ENCODE measurements at regions not wholly inside any gene's neighbourhood (a gene's known extent, or its start where the extent isn't known, plus 50 kb on each side); places are given as distances from the start of the nearest gene placed in this dataset.

DNA sequence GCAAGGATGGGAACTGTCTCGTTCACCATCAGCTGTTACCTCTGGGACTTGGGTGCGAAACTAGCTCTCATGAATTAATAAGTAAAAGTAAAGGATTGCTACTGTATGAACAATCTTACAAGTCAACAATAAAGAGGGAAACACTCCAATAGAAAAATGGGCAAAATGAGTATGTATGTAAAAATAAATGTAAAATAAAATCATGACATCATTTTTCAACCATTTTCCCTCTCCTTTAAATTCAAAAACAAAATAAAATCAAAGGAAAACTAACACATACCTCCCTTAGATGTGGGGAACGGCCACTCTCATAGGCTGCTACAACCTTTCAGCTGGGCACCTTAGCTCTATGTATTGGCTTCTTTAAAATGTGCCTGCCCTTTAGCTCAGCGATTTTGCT lies 389.7 kb upstream of the ARID1B start:
- Histone ChIP-seq H3K4me3 (ENCODE audit: low read length) (no peak overlapping the region), H3F3A (ENCODE audit: insufficient read depth, low read length, poor library complexity, severe bottlenecking) (no peaks in the 10 kb centered on the region), H3K9me2 (ENCODE audit: insufficient read depth, low read length) (no peaks in the 10 kb centered on the region), H3K36me3 (ENCODE audit: insufficient read depth, low read length) (no peaks in the 10 kb centered on the region), H3K4me2 (ENCODE audit: low read length) (no peak overlapping the region), H2AFZ (ENCODE audit: low read depth, low read length) (no peak overlapping the region), H4K20me1 (ENCODE audit: insufficient read depth) (no peaks in the 10 kb centered on the region), H3K9me3 (ENCODE audit: low read length) (no peaks in the 10 kb centered on the region), H3K27me3 (ENCODE audit: insufficient read depth, low read depth, low read length) (no peaks in the 10 kb centered on the region), H3K9ac (ENCODE audit: low read length) (no peak overlapping the region), H3K27ac (ENCODE audit: low read length) (no peak overlapping the region), H3K79me2 (replicated peaks; ENCODE audit: insufficient read depth, low read length) (no peaks in the 10 kb centered on the region)
- TF ChIP-seq CTCF (IDR thresholded peaks at IDR 0.05; ENCODE audit: poor library complexity, severe bottlenecking) (no peak), RAD21 (conservative IDR thresholded peaks at IDR 0.05) (no peak), EZH2 (IDR thresholded peaks at IDR 0.05; ENCODE audit: borderline replicate concordance, insufficient read depth, low read length, poor library complexity, severe bottlenecking) (no peak), SMC3 (conservative IDR thresholded peaks at IDR 0.05; ENCODE audit: poor library complexity) (no peak), MXI1 (conservative IDR thresholded peaks at IDR 0.05; ENCODE audit: poor library complexity, severe bottlenecking) (no peak), EP300 (conservative IDR thresholded peaks at IDR 0.05; ENCODE audit: poor library complexity, severe bottlenecking) (no peak), TAF1 (IDR thresholded peaks at IDR 0.05; ENCODE audit: low read depth) (no peak), POLR2AphosphoS5 (IDR thresholded peaks at IDR 0.05) (no peak)
- TF ChIP-seq, protein P1, sequence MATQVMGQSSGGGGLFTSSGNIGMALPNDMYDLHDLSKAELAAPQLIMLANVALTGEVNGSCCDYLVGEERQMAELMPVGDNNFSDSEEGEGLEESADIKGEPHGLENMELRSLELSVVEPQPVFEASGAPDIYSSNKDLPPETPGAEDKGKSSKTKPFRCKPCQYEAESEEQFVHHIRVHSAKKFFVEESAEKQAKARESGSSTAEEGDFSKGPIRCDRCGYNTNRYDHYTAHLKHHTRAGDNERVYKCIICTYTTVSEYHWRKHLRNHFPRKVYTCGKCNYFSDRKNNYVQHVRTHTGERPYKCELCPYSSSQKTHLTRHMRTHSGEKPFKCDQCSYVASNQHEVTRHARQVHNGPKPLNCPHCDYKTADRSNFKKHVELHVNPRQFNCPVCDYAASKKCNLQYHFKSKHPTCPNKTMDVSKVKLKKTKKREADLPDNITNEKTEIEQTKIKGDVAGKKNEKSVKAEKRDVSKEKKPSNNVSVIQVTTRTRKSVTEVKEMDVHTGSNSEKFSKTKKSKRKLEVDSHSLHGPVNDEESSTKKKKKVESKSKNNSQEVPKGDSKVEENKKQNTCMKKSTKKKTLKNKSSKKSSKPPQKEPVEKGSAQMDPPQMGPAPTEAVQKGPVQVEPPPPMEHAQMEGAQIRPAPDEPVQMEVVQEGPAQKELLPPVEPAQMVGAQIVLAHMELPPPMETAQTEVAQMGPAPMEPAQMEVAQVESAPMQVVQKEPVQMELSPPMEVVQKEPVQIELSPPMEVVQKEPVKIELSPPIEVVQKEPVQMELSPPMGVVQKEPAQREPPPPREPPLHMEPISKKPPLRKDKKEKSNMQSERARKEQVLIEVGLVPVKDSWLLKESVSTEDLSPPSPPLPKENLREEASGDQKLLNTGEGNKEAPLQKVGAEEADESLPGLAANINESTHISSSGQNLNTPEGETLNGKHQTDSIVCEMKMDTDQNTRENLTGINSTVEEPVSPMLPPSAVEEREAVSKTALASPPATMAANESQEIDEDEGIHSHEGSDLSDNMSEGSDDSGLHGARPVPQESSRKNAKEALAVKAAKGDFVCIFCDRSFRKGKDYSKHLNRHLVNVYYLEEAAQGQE (IDR thresholded peaks at IDR 0.05; ENCODE audit: borderline replicate concordance) = no peak

- Histone ChIP-seq H2AFZ (ENCODE audit: low read depth, low read length) (no peak overlapping the region), H3K27me3 (ENCODE audit: insufficient read depth, low read depth, low read length) (no peaks in the 10 kb centered on the region), H3K9me3 (ENCODE audit: low read length) (no peaks in the 10 kb centered on the region), H3K9me2 (ENCODE audit: insufficient read depth, low read length) (no peaks in the 10 kb centered on the region), H3K4me2 (ENCODE audit: low read length) (no peak overlapping the region), H3K9ac (ENCODE audit: low read length) (no peak overlapping the region), H4K20me1 (ENCODE audit: insufficient read depth) (no peaks in the 10 kb centered on the region), H3F3A (ENCODE audit: insufficient read depth, low read length, poor library complexity, severe bottlenecking) (no peaks in the 10 kb centered on the region), H3K36me3 (ENCODE audit: insufficient read depth, low read length) (no peaks in the 10 kb centered on the region), H3K4me3 (ENCODE audit: low read length) (no peak overlapping the region), H3K79me2 (replicated peaks; ENCODE audit: insufficient read depth, low read length) (no peaks in the 10 kb centered on the region), H3K27ac (ENCODE audit: low read length) (no peak overlapping the region)
- TF ChIP-seq MXI1 (conservative IDR thresholded peaks at IDR 0.05; ENCODE audit: poor library complexity, severe bottlenecking) = no peak
- TF ChIP-seq POLR2AphosphoS5 (IDR thresholded peaks at IDR 0.05) = no peak
- TF ChIP-seq, protein P1 (IDR thresholded peaks at IDR 0.05; ENCODE audit: borderline replicate concordance) = no peak
- TF ChIP-seq SMC3 (conservative IDR thresholded peaks at IDR 0.05; ENCODE audit: poor library complexity) = no peak
- no peak for TF ChIP-seq RAD21 (conservative IDR thresholded peaks at IDR 0.05)
- TF ChIP-seq EP300 (conservative IDR thresholded peaks at IDR 0.05; ENCODE audit: poor library complexity, severe bottlenecking) = no peak
- TF ChIP-seq EZH2 (IDR thresholded peaks at IDR 0.05; ENCODE audit: borderline replicate concordance, insufficient read depth, low read length, poor library complexity, severe bottlenecking) = no peak
- no peak for TF ChIP-seq TAF1 (IDR thresholded peaks at IDR 0.05; ENCODE audit: low read depth)
- TF ChIP-seq CTCF (IDR thresholded peaks at IDR 0.05; ENCODE audit: poor library complexity, severe bottlenecking) = no peak
These were observed 394.1 kb upstream of the ARID1B start for GRCh38 chr6:156383059-156383458.

All from neural cell (in vitro differentiated cells).